Adrenal gland (tissue), 5 donors: ENCODE measurements at regions not wholly inside any gene's neighbourhood (a gene's known extent, or its start where the extent isn't known, plus 50 kb on each side); places are given as distances from the start of the nearest gene placed in this dataset.

Experiments used
- CTCF ChIP-seq, 6 experiments: fragments of 450-650 bp in 4 of 6; fragments of 200-600 bp in 2 of 6; sonication (generic) in 1 of 6; IDR thresholded peaks; 1 replicate in 5 of 6; 2 replicates in 1 of 6; pipeline versions ENCODE4 v1.5.1 to v1.8.0; 2016 to 2021; ENCODE audit warnings: antibody characterized with exemption in 6 of 6, mild to moderate bottlenecking in 2 of 6, moderate library complexity in 1 of 6
- POLR2A ChIP-seq, 2 donors: fragments of 450-650 bp; IDR thresholded peaks; one replicate each; pipeline ENCODE4 v1.6.1; 2017; ENCODE audit warnings: antibody characterized with exemption in 2 of 2, mild to moderate bottlenecking in 2 of 2, moderate library complexity in 1 of 2
- donor health status: DM: no; HTN: no; CAD: no.

GRCh38 chrX:7351926-7352325, 204.0 kb upstream of the PUDP start:
- TF ChIP-seq CTCF (IDR thresholded peaks at IDR 0.05) (no peak), POLR2A (IDR thresholded peaks at IDR 0.05) (no peak)
